CD14-positive monocyte (primary cell): ENCODE measurements at regions not wholly inside any gene's neighbourhood (a gene's known extent, or its start where the extent isn't known, plus 50 kb on each side); places are given as distances from the start of the nearest gene placed in this dataset.

Source experiments
- DNase-seq, 3 donors: peaks; one replicate each; pipeline ENCODE4 v3.0.0-alpha.2; 2011 to 2022
- H2AFZ ChIP-seq: 2 replicates; pipeline ENCODE4 v1.6.0; 2012; ENCODE audit warnings: mild to moderate bottlenecking, low read depth, low read length, inconsistent platforms; ENCODE audit not compliant: insufficient read depth, poor library complexity, severe bottlenecking
- H3K27ac ChIP-seq, 2 donors: 1 replicate in 1 of 2; 2 replicates in 1 of 2; pipeline ENCODE4 v1.5.1; 2012 to 2013; ENCODE audit warnings: low read length in 2 of 2, control low read depth in 1 of 2, inconsistent platforms in 1 of 2, low read depth in 1 of 2, mild to moderate bottlenecking in 1 of 2
- H3K27me3 ChIP-seq, 2 donors: one replicate each; pipeline versions ENCODE4 v1.6.0 to v1.6.1; 2011 to 2013; ENCODE audit warnings: low read length in 2 of 2; ENCODE audit not compliant: control insufficient read depth in 2 of 2, insufficient read depth in 2 of 2
- H3K36me3 ChIP-seq, 2 donors: replicated peaks in 1 of 2; 1 replicate in 1 of 2; 2 replicates in 1 of 2; pipeline versions ENCODE4 v1.5.1 to v1.6.1; 2012 to 2013; ENCODE audit warnings: low read length in 2 of 2, control low read depth in 1 of 2, inconsistent platforms in 1 of 2, mild to moderate bottlenecking in 1 of 2; ENCODE audit not compliant: insufficient read depth in 2 of 2, control insufficient read depth in 1 of 2
- H3K4me1 ChIP-seq, 2 donors: 1 replicate in 1 of 2; 2 replicates in 1 of 2; pipeline versions ENCODE4 v1.5.1 to v1.6.1; 2012 to 2013; ENCODE audit warnings: low read length in 2 of 2, control low read depth in 1 of 2, inconsistent platforms in 1 of 2, mild to moderate bottlenecking in 1 of 2, moderate library complexity in 1 of 2; ENCODE audit not compliant: insufficient read depth in 2 of 2, control insufficient read depth in 1 of 2
- H3K4me2 ChIP-seq: replicated peaks from 2 replicates; pipeline ENCODE3; 2012; ENCODE audit warnings: low read length, moderate library complexity, mild to moderate bottlenecking; ENCODE audit not compliant: poor library complexity, severe bottlenecking; ENCODE audit errors: extremely low read depth
- H3K4me3 ChIP-seq, 3 experiments: fragments of 200-600 bp in 1 of 3; sonication (generic) in 1 of 3; replicated peaks in 1 of 3; 1 replicate in 2 of 3; 2 replicates in 1 of 3; pipeline ENCODE4 v1.5.1; 2011 to 2013; ENCODE audit warnings: low read length in 3 of 3, mild to moderate bottlenecking in 3 of 3, control low read depth in 2 of 3, low read depth in 2 of 3, inconsistent platforms in 1 of 3, moderate library complexity in 1 of 3
- H3K79me2 ChIP-seq: 2 replicates; pipeline ENCODE4 v1.6.0; 2012; ENCODE audit warnings: mild to moderate bottlenecking, control low read depth, inconsistent platforms, low read length, moderate library complexity; ENCODE audit not compliant: insufficient read depth
- H3K9ac ChIP-seq: 2 replicates; pipeline ENCODE4 v1.6.0; 2017; ENCODE audit warnings: low read length, mild to moderate bottlenecking; ENCODE audit not compliant: insufficient read depth, poor library complexity, severe bottlenecking
- H3K9me3 ChIP-seq, 2 donors: replicated peaks in 1 of 2; 1 replicate in 1 of 2; 2 replicates in 1 of 2; pipeline versions ENCODE4 v1.5.1 to v1.6.1; 2012 to 2013; ENCODE audit warnings: low read length in 2 of 2, control low read depth in 1 of 2; ENCODE audit not compliant: control insufficient read depth in 1 of 2, insufficient read depth in 1 of 2
- H4K20me1 ChIP-seq: 2 replicates; pipeline ENCODE4 v1.6.0; 2012; ENCODE audit warnings: mild to moderate bottlenecking, low read length, control low read depth, moderate library complexity; ENCODE audit not compliant: insufficient read depth
- H3K27ac Mint-ChIP-seq, 7 donors: one replicate each; pipeline ENCODE4 v1.8.0; 2020; ENCODE audit warnings: mild to moderate bottlenecking in 7 of 7, mixed read lengths in 7 of 7, moderate library complexity in 6 of 7, inconsistent platforms in 2 of 7
- H3K27me3 Mint-ChIP-seq, 3 donors: one replicate each; pipeline ENCODE4 v1.8.0; 2021 to 2022; ENCODE audit warnings: low read depth in 3 of 3, mild to moderate bottlenecking in 3 of 3, mixed read lengths in 3 of 3, moderate library complexity in 3 of 3, inconsistent platforms in 1 of 3
- H3K36me3 Mint-ChIP-seq, 2 donors: one replicate each; pipeline ENCODE4 v1.8.0; 2020; ENCODE audit warnings: mixed read lengths in 2 of 2, inconsistent platforms in 1 of 2, mild to moderate bottlenecking in 1 of 2
- H3K4me1 Mint-ChIP-seq: one replicate; pipeline ENCODE4 v1.8.0; 2020; ENCODE audit warnings: mild to moderate bottlenecking, mixed read lengths
- H3K4me3 Mint-ChIP-seq, 2 donors: one replicate each; pipeline ENCODE4 v1.8.0; 2020; ENCODE audit warnings: mild to moderate bottlenecking in 2 of 2, mixed read lengths in 2 of 2, moderate library complexity in 1 of 2
- H3K9me3 Mint-ChIP-seq, 7 donors: one replicate each; pipeline ENCODE4 v1.8.0; 2020 to 2022; ENCODE audit warnings: mixed read lengths in 7 of 7, mild to moderate bottlenecking in 6 of 7, moderate library complexity in 6 of 7, inconsistent platforms in 2 of 7
- WGBS: methylation state at CpG from one replicate; pipeline ENCODE4 v1.1.5; 2013; ENCODE audit warnings: missing lambda C conversion rate; ENCODE audit not compliant: insufficient coverage; 5-methylcytosine and 5-hydroxymethylcytosine counted together
- intact Hi-C, 2 donors: fragments of 100-400 bp; cut with micrococcal nuclease; formaldehyde crosslinking; loops; one replicate each; pipeline versions ENCODE4 v1.15.0 to v1.15.1; 2023
- TF ChIP-seq, protein P1 (sequence below): fragments of 200-600 bp; IDR thresholded peaks from one replicate; pipeline ENCODE4 v1.8.0; 2022; ENCODE audit warnings: antibody characterized with exemption, mild to moderate bottlenecking

DNA sequence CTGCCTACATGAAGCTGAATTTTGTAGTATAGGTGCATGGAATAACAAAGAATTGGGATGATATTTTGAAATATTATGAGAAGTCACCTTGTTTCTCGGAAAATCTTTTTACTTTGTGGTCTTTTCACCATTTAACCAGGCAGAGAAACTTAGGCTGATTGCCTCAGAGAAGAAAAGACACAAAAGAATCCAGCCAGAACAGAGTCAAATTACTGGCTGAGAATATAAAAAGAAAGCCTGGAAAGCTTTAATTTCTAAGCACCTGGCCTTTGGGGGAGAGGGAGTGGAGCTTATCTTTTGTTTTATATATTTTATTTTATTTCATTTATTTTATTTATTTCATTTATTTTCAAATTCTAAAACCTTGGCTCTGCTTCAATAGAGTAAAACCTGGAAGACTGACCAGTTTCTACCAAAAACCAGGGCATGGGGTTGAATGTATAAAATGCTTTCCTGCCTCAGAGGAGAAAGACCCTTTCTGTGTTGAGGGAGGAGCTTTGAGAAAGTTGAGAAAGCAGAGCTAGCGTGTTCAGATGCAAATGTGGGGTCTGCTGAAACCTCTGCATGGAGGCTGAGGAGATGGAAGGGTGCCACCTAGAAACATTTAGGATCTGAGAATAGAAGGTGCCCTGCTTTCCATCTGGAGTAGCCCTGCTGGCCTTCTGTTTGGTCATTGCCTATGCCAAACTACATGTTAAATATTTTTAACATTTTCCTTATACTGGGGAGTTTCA lies 81.6 kb downstream of the NREP start:
- no peaks in the 10 kb centered on the region for H3K4me1 Mint-ChIP-seq
- Histone ChIP-seq H3K27me3 (no peaks in the 10 kb centered on the region), H2AFZ (no peak overlapping the region), H3K27ac (no peak overlapping the region), H3K4me2 (no peak overlapping the region), H3K4me1 (no peaks in the 10 kb centered on the region), H3K79me2 (no peaks in the 10 kb centered on the region), H3K36me3 (no peaks in the 10 kb centered on the region), H3K9me3 (no peaks in the 10 kb centered on the region), H4K20me1 (no peaks in the 10 kb centered on the region), H3K9ac (no peak overlapping the region), H3K4me3 (no peak overlapping the region)
- no peaks in the 10 kb centered on the region for H3K36me3 Mint-ChIP-seq
- H3K27me3 Mint-ChIP-seq, result peaks cover 0 to 2% (median 0%) of the 10 kb centered on the region in 3 donors
- H3K27ac Mint-ChIP-seq, result no peak overlapping the region
- DNase-seq, result no peak
- H3K4me3 Mint-ChIP-seq, result no peak overlapping the region
- no peaks in the 10 kb centered on the region for H3K9me3 Mint-ChIP-seq
- TF ChIP-seq, protein P1, sequence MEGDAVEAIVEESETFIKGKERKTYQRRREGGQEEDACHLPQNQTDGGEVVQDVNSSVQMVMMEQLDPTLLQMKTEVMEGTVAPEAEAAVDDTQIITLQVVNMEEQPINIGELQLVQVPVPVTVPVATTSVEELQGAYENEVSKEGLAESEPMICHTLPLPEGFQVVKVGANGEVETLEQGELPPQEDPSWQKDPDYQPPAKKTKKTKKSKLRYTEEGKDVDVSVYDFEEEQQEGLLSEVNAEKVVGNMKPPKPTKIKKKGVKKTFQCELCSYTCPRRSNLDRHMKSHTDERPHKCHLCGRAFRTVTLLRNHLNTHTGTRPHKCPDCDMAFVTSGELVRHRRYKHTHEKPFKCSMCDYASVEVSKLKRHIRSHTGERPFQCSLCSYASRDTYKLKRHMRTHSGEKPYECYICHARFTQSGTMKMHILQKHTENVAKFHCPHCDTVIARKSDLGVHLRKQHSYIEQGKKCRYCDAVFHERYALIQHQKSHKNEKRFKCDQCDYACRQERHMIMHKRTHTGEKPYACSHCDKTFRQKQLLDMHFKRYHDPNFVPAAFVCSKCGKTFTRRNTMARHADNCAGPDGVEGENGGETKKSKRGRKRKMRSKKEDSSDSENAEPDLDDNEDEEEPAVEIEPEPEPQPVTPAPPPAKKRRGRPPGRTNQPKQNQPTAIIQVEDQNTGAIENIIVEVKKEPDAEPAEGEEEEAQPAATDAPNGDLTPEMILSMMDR, result no peak
- WGBS, result 100% methylated on average over 1 of the region's 2 CpGs
- intact Hi-C loops, result no loop called here

DNA sequence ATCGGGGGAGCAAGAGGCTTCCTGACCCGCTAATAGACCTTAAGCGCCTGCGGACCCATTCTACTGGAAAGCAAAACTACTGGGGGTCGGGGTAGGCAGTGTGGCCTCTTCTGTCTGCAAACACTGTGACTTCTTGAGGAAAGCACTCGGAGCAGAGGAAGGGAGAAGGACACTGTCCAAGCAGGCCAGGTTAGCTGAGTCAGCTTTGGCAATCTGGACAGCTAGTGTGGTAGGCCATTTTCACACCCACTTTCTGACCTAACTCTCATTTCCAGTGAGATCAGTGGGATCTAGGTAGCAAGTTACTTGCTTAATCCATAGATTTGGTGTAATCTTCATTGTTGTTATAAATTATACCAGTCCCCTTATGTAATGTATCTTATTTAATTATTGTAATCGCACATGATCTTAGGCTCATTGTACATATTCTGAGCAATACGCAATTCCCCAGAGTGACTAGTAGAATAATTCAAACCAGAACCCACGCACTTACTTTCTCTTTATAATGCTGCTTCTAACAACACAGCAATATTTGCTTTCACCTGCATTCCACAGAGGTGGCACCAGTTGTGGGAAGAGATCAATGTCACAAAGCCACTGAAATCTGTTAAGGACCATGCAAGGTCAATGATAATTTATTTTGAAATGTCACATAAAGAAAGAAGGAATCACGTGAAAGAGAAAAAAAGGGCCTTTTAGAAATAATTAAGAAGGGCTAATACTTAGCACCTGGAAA lies 82.9 kb downstream of the NREP start:
- no peaks in the 10 kb centered on the region for H3K27me3 ChIP-seq
- no peaks in the 10 kb centered on the region for H3K4me1 ChIP-seq
- H3K4me2 ChIP-seq, result no peak overlapping the region
- Mint-ChIP-seq H3K4me3 (no peak overlapping the region), H3K9me3 (no peaks in the 10 kb centered on the region), H3K36me3 (no peaks in the 10 kb centered on the region), H3K27me3 (peaks cover 0 to 2% (median 0%) of the 10 kb centered on the region in 3 donors), H3K4me1 (no peaks in the 10 kb centered on the region), H3K27ac (no peak overlapping the region)
- no peaks in the 10 kb centered on the region for H3K36me3 ChIP-seq
- intact Hi-C loops, result no loop called here
- H3K27ac ChIP-seq, result no peak overlapping the region
- 96% methylated on average over 5 of the region's 10 CpGs for WGBS
- no peak overlapping the region for H3K9ac ChIP-seq
- TF ChIP-seq, protein P1, result no peak
- H3K4me3 ChIP-seq, result no peak overlapping the region
- no peaks in the 10 kb centered on the region for H3K9me3 ChIP-seq
- H3K79me2 ChIP-seq, result no peaks in the 10 kb centered on the region
- H2AFZ ChIP-seq, result no peak overlapping the region
- H4K20me1 ChIP-seq, result no peaks in the 10 kb centered on the region
- DNase-seq, result no peak
